NCI-H2196 (cell line): ENCODE measurements at regions not wholly inside any gene's neighbourhood (a gene's known extent, or its start where the extent isn't known, plus 50 kb on each side); places are given as distances from the start of the nearest gene placed in this dataset.

Experiments used
- DNase-seq: peaks from one replicate; lab custom pipeline; 2025; ENCODE audit not compliant: unreplicated experiment; lab: John Stamatoyannopoulos, UW

DNA sequence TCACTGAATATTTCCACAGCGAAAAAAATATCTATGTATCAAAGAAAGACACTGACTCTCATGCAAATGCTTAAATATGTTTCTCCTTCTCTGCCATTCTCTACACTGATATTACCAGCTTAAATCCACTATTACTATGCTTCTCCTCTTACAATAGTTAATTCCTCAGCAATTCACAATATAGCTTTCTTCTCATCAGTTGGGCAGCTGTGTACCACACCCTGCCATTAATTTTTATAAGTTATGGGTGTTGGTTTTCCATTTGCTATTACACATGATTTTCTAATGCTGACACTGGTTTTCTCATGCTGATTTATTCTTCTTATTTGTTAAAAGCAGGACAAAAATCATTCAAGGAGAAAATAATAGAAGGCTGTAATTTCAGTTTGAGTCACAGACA is 251.8 kb downstream of the TBX15 start:
- no peak for DNase-seq

DNA sequence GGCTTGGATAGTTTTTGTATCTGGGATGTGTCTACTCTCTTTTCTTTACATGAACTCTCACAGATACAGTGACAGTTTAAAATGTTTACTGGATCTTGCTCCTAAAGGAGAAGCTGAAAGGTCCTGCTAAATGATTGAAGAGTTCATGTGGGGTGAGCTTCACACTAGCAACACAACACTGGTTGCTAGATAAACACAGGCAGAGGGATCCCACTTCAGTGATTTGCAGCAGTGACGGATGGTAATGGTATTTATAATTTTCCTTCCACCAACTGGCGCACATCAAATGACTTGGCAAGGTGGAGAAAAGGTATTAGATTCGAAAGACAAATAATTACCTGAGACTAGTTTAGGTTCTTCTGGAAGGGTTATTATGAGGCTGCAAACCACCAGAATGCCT is 270.2 kb downstream of the TBX15 start:
- no peak for DNase-seq

DNA sequence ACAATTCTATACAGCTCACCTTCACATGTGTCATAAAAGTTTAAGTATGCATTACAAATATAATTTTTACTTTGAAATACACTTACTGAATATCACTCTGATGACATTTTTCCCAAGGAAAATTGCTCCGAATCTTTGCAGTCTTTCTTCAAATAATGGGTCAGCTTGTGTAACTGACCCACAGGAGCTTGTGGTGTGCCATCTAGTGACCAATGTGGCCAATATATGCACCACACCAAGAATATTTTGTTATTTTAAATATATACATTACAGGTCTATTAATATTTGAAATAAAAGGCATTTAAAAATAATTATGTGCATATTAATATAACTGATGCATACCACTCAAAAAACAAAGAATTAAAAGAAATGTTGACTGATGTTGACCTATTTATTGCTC is 271.4 kb downstream of the TBX15 start:
- DNase-seq = no peak

DNA sequence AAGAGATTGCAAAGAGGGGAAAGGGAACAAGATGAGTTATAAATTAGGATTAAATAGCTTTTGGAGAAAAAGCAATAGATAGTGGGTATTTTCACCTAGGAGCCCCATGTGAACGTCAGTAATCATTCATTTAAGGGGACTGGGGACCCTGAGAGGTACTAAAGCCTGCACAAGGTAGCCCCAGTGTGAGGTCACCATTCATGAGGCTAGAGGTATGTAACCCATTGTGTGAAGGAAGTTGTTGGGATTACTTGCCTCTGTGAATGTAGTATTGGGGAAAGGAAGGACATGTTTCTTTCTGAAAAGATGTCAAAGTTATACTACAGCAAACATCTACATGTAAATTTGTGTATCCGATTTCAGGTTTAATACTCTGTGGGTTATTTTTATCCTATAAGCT is 276.8 kb downstream of the TBX15 start:
- DNase-seq = no peak

DNA sequence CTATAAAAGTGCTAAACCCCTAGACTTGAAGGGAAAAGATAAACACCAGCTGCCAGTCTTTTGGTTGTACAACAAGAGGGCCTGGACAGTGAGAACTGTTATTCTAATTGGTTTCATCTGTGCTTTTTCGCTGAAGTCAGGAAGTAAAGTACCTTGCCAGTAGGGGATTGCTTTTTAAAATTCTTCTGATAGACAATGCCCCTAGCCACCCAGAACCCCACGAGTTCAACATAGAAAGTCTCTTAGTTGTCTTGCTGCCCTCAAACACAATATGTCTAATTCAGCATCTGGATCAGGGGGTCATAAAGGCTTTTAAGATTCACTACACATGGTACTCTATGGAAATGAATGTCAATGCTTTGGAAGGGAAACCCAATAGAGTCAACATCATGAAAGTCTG is 289.2 kb downstream of the TBX15 start:
- no peak for DNase-seq

DNA sequence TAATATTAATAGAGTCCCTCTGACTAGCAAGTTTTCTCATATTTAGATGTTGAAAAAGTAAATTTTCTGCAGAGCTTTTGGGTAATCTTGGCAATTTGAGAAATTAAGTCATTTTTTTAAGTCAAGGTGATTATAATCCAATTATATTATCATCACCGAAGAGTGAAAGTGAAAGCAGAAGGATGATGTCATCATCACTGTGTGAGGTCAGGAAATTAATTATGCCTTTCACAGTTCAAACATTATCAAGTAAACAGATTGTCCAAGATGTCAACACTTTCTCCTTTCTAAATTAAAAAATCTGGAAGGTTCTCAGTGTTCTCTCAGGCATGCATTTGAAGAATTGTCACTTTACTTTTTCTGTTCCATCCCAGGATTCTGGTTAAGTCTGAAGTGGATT is 296.0 kb downstream of the TBX15 start:
- DNase-seq = no peak

DNA sequence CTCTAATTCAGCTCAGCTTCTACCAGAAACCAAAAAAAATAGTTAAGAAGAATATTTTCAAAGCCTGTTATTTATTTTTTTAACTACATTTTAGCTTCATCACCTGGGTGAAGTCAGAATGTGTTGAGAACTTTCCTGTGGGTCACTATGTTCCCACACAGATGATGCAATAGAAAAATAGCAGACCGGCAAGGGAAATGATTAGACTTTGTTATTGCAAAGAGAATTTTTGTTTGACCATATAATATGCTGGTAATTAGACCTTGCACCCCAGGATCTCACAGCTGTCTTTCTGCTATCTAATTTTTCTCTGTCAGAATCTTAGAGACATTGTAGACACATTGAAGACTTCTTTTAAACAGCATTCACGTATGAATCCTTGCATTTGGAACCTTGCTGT is 299.3 kb downstream of the TBX15 start:
- no peak for DNase-seq

DNA sequence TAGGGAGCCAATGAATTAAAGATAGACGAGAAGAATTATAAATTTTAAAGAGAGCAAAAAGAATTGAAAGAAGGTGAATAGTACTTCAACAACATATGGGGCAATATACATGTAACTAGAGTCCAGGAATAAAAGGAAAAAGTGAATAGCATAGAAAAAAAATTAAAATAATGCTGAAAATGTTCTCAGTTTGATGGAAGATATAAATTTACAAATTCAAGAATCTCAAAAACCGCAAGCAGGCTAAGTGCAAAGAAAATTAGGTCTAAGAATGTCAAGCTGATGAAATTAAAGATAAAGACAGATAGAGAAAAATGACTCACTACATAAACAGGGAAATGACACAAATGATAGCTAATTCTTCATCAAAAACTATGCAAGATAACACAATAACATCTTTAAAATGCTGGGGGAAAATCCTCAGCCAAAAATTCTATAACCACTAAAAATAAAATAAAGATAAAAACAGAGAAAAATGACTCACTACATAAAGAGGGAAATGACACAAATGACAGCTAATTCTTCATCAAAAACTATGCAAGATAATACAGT is 326.3 kb downstream of the TBX15 start:
- no peak for DNase-seq

DNA sequence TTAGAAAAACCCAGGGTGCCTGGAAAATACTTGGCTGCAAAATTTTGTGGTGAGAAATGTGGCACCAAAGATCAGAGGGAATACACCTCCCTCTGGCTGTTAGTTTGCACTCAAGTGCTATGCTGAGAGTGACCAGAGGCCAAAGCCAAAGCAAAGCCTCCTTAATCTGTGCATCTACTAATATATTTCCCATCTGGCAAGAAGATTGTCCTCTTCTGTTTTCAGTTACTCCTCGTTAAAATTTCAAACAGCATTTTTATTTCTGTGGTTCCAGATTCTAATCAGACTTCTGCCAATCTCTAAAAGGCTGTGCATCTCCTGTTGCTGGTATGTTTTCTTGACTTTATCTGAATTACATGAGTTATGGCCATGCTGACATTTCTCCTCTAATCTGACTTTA is 327.4 kb downstream of the TBX15 start:
- no peak for DNase-seq

DNA sequence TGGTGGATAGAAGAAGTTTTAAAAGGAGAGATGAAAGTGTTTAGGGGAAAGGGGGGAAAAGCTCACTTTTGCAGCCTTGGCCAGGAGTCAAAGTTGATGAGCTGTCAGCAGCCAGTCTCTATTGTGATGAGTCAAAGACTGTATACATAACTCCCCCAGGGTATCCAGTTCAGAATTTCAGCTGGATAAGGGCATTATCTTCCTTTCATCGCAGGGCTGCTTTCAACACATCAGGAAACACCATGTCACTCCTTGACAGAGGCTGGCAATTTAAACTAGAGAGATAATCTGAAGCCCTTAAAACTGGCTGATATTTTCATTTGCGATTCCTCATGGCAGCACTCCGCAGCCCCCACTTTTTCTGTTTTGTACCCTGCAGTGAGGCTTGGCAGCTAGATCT is 328.5 kb downstream of the TBX15 start:
- DNase-seq = no peak

DNA sequence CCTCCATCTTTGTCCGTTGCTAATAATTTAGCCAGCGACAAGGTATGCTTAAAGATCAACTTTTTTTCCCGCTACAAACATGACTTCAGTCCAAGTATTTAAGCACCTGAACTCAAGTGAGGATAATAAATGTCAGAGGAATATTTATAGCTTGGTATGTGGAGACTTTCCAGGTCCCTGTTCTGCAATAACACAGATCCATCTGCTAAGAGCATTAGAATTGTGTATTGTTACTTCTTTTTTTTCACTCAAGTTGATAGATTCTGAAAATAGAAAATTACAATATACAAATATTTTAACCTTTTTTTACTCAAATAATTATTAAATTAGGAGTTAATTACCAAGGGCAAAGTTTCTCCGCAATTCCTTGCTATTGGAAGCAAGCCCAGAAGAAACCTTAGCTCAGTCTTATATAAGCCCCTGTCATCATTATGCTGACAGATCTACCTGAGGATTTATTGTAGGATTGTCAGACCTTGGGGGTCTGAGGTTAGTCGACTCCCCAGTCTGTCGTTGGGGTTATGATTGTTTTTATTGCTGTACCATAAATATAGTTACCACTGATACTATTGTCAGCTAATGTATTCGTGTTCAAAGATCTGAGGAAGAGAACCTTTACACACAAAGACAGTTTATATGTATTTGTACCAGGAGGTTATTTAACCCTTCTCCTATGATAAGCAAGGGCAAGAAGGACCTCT is 337.9 kb downstream of the TBX15 start:
- no peak for DNase-seq

DNA sequence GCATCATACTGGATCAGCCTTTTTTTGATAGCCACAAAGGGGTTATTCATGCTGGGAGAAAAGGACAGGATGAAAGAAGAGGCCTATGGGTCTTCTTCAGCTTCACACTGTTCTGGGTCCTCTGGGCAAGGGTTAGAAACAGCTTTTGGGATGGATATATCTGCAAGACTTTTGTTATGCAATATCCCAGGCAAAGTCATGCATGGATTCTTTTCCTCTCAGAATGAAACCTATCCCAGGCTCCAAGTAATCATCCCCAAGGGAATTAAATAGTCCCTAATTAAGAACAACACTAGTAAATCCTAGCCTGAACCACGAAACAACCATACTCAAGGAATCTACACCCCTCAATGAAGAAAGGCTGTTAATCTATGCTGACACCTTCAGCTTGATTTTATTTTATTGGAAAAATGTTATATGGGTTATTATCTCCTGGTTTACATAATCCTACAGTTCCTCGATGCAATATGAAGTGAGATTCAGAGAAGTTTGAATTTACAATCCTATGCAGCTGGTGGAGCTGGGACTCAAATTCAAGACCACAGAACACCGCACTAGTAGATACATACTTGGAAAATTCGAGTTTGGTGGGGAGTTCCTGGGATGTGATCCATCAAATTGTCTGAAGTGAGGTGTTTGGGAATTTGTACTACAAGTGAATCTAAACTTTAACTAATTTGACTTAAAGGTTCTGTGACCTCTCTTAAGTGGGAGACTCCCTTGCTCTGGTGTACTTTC is 338.6 kb downstream of the TBX15 start:
- no peak for DNase-seq

DNA sequence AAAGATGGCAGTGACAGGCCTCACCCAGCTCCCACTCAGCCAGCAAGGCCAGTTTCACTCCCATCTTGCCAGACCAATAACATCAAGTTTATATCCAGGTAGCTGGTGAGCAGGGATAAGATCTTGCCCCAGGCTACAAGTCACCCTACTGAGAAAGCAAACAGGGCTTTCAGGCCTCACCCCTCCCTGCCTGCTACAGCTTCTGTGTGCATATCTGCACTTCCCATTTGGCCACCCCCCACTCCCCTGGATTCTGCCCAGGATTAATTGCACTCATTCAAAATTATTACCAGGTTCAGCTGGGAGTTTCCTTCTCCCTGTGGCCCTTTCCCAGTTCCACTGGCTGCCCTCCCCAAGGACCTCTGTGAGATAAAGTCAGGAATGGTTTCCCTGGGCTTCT is 352.1 kb downstream of the TBX15 start:
- no peak for DNase-seq

DNA sequence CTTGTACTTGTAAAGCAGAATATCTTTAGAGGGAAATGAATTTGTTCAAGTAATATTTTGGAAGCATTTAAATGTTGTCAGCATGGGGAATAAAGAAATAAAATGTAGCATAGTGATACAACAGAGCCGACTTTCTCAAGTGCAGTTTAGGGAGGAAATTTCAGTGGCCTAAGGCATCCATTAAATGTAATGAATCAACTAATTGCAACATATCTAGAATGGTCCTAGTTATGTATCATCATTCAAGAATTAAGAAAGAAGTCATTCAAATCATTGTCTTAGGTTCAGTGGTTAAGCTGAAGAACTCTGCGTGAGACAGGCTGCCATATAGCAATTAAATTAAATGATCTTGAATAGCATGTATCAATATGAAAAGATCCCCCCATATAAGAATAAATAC is 360.7 kb downstream of the TBX15 start:
- DNase-seq = no peak

DNA sequence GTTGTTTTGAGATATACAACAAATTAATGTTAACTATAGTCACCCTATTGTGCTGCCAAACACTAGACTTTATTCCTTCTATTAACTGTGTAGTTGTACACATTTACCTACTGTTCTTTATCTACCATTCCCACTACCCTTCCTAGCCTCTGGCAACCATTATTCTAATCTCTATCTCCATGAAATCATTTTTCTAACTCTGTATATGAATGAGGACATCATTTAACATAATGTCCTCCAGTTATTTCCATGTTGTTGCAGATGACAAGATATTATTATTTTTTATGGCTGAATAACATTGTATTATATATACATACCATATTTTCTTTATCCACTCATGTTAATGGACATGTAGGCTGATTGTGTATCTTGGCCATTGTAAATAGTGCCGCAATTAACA is 366.3 kb downstream of the TBX15 start:
- DNase-seq = no peak

DNA sequence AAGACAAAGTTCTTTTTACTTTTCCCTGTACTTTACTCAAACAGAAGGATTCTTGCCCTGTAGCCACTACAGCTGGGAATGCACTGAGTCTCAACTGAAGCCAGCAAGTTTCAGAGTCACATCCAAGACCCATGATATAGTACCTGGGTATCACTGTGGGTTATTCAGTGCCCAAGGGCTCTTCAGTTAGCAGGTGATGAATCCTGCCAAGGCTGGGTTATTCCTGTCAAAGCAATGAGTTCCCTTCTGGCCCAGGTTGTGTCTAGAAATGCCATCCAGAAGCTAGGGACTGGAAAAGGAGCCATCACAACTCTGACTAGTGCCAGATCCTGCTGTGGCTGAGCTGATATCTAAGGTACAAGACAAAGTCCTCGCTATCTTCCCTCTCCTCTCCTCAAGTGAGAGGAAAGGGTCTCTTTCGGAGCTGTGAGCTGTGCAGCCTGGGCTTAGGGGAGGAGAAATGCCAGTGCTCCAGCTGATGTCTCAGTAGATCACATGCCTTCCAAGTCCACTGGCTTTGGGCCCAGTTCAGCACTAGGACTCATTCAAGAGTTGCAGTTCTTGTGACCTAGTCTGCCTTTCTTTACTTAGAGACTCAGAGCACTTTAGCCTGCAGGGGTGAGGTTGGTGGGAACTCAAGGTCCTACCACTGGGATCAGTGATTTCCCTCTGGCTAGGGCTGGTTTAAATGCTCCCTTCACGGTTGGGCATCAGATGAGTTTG is 369.4 kb downstream of the TBX15 start:
- no peak for DNase-seq

DNA sequence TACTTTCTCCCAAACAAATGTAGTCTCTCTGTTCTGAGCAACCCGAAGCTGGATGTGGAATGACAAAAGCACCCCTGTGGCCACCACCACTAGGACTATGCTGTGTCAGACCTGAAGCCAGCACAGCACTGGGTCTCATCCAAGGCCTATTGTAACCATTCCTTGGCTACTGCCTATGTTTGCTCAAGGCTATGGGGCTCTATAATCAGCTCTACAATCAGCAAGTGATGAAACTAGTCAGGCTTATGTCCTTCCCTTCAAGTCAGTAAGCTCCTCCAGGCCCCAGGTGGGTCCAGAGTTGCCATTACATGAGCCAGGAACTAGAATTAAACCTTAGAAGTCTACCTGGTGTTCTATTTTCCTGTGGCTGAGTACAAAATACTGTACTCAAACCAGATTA is 370.2 kb downstream of the TBX15 start:
- no peak for DNase-seq

DNA sequence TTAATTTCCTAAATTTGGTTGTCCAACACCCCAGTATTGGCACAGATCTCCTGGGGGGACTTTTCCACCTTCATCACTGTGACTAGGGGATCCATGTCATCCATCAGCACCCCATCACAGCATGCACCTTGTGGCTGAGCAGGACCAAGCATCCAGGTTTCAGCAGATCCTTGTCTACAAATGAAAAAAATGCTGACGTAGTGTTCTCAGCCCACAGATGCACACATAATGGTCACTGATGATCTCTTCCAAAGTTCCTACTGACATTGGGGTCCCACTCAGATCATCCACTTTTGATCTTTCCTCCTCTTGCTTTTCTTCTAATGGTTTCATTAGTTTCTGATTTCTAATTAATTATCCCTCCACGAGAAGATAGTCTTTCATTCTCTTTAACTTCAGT is 373.1 kb downstream of the TBX15 start:
- no peak for DNase-seq

DNA sequence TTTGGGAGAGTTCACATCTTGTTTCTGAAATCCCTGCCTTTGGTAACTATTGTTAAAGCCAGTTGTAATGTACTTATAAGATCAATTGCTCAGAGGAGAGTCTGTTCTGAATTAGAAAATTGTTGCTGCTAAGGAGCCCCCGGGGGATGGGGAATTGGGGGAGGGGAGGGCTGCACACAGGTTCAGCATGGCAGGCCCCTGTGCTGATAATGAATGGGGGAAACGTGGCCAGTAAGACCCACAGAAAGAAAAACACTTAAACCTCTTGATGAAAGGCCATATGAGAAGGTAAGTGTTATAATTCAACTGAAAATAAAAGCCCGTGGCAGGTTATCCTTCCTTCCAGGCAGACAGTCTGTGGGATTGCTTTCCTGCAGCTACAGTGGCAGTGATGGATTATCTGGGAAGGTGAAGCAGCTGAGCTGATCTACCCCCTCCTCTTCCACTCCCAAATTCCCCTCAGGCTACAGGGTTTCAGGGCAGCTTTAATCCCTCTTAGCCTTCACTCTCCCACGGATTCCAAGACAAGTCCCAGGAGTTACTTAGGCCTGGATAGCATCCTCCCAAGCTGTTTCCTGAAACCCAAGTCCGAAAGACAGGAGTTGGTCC is 398.8 kb downstream of the TBX15 start:
- no peak for DNase-seq

DNA sequence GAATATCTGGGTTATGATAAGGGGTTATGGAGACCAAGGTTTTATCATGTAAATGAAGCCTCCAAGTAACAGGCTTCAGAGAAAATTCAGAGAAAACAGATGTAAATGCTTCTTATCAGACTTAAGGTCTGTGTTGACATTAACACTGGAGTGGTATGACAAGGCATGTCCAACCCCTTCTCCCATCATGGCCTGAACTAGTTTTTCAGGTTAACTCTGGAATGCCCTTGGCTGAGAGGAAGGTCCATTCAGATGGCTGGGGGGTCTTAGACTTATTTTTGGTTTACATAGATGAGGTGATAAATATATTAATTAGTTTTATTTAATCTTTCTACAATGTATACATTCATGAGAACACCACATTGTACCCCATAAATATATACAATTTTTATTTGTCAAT is 399.6 kb downstream of the TBX15 start:
- no peak for DNase-seq

DNA sequence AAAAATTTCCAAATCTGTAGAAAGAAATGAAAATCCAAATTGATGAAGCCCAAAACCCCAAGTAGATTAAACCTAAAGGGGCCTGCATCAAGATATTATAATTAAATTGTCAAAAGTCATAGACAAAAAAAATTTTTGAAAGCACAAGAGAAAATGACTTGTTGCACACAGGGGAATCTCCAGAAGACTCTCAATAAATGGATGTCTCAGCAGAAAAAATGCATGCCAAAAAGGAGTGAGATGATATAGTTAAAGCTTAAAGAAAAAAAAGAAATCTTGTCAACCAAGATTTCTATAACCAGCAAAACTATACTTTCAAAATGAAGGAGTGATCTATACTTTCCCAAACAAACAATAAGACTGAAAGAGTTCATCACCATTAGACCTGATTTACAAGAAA is 393.2 kb upstream of the SPAG17 start:
- DNase-seq = no peak

DNA sequence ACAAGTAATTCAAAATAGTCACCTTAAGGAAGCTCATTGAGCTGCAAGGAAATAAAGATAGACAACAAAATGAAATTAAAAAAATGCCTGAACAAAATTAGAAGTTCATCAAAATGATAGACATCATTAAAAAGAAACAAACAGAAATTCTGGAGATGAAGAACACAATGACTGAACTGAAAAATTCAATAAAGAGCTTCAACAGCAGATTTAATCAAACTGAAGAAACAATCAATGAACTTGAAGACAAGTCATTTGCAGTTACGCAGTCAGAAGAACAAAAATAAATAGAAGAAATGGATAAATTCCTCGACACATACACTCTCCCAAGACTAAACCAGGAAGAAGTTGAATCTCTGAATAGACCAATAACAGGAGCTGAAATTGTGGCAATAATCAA is 390.0 kb upstream of the SPAG17 start:
- no peak for DNase-seq
